GM21528 (cell line): ENCODE measurements at regions not wholly inside any gene's neighbourhood (a gene's known extent, or its start where the extent isn't known, plus 50 kb on each side); places are given as distances from the start of the nearest gene placed in this dataset.

ENCODE experiments used
- ATAC-seq: cut with Tn5 transposase; IDR thresholded peaks from one replicate; pipeline ENCODE4 v1.9.1; 2021; ENCODE audit warnings: mild to moderate bottlenecking, moderate library complexity; ENCODE audit not compliant: unreplicated experiment, low FRiP score

GRCh38 chr1:209395169-209395568, 188.3 kb upstream of the CAMK1G start:
- no peak for ATAC-seq

- no peak for ATAC-seq
These were observed 186.1 kb upstream of the CAMK1G start for GRCh38 chr1:209397371-209397770.

- no peak for ATAC-seq
These were observed 185.6 kb upstream of the CAMK1G start for GRCh38 chr1:209397910-209398309.

- ATAC-seq, result no peak
These were observed 185.1 kb upstream of the CAMK1G start for GRCh38 chr1:209398313-209398991.

- no peak for ATAC-seq
These were observed 183.7 kb upstream of the CAMK1G start for GRCh38 chr1:209399800-209400199.

GRCh38 chr1:209400351-209401220, 182.9 kb upstream of the CAMK1G start:
- ATAC-seq, result no peak

GRCh38 chr1:209402697-209403096, 180.8 kb upstream of the CAMK1G start:
- no peak for ATAC-seq

GRCh38 chr1:209403921-209404320, 179.6 kb upstream of the CAMK1G start:
- no peak for ATAC-seq

- ATAC-seq, result no peak
These were observed 178.9 kb upstream of the CAMK1G start for GRCh38 chr1:209404577-209404976.

- no peak for ATAC-seq
These were observed 178.2 kb upstream of the CAMK1G start for GRCh38 chr1:209405183-209405814.

GRCh38 chr1:209406168-209406567, 177.3 kb upstream of the CAMK1G start:
- no peak for ATAC-seq

- ATAC-seq, result no peak
These were observed 176.9 kb upstream of the CAMK1G start for GRCh38 chr1:209406595-209406994.

GRCh38 chr1:209409780-209410179, 173.7 kb upstream of the CAMK1G start:
- no peak for ATAC-seq

GRCh38 chr1:209411491-209411929, 172.0 kb upstream of the CAMK1G start:
- ATAC-seq, result no peak

GRCh38 chr1:209412036-209412435, 171.5 kb upstream of the CAMK1G start:
- no peak for ATAC-seq

GRCh38 chr1:209412566-209412965, 170.9 kb upstream of the CAMK1G start:
- ATAC-seq, result no peak

GRCh38 chr1:209413062-209413461, 170.5 kb upstream of the CAMK1G start:
- ATAC-seq, result no peak

- ATAC-seq, result no peak
These were observed 168.6 kb upstream of the CAMK1G start for GRCh38 chr1:209414803-209415329.

- ATAC-seq, result no peak
These were observed 167.5 kb upstream of the CAMK1G start for GRCh38 chr1:209416039-209416438.

- ATAC-seq, result no peak
These were observed 166.8 kb upstream of the CAMK1G start for GRCh38 chr1:209416716-209417115.

- no peak for ATAC-seq
These were observed 165.8 kb upstream of the CAMK1G start for GRCh38 chr1:209417761-209418160.
